Astrocyte (in vitro differentiated cells and primary cell): ENCODE measurements at regions not wholly inside any gene's neighbourhood (a gene's known extent, or its start where the extent isn't known, plus 50 kb on each side); places are given as distances from the start of the nearest gene placed in this dataset.

Source experiments
- EZH2 ChIP-seq: IDR thresholded peaks from 2 replicates; pipeline ENCODE4 v1.6.1; 2012; ENCODE audit warnings: mild to moderate bottlenecking, low read length, inconsistent platforms; ENCODE audit not compliant: insufficient read depth
- TF ChIP-seq, protein P1 (sequence below): IDR thresholded peaks from 2 replicates; pipeline ENCODE4 v1.5.1; 2011; ENCODE audit warnings: low read depth, mild to moderate bottlenecking, inconsistent platforms, low read length, moderate library complexity; ENCODE audit not compliant: insufficient read depth

DNA sequence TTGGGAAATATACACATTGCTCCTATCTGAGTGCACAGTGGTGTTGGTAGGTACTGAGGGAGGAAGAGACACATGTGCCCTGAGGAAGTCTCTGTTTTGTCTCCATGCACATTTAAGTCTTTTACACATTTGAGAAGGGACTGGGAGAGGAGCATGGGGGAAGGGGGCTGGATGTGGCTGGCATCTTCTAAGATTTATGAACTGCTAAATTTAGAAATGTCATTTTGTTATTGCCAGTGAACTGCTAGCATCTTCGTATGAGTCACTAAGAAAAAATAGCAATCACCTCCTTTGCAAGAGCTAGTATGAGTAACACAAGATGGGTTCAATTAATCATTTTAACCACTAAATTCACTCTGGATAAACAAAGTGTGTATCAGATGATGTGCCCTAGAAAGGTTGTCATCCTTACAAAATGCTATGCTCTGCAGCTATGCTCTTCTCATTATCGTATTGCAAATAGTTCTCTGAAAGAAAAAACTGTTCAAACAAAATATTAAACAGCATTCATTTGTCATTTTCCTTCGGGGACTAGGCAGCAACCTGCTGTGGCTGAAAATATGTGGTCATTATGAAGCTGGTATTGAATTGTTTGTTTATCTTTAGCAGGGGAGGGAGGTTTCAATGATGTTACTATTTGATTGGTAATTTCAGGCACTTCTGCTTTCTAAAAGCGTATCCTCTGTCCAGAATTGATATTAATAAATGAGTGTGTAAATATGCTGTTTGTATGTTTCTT, 236.5 kb downstream of the DMRTA1 start:
- TF ChIP-seq, protein P1, sequence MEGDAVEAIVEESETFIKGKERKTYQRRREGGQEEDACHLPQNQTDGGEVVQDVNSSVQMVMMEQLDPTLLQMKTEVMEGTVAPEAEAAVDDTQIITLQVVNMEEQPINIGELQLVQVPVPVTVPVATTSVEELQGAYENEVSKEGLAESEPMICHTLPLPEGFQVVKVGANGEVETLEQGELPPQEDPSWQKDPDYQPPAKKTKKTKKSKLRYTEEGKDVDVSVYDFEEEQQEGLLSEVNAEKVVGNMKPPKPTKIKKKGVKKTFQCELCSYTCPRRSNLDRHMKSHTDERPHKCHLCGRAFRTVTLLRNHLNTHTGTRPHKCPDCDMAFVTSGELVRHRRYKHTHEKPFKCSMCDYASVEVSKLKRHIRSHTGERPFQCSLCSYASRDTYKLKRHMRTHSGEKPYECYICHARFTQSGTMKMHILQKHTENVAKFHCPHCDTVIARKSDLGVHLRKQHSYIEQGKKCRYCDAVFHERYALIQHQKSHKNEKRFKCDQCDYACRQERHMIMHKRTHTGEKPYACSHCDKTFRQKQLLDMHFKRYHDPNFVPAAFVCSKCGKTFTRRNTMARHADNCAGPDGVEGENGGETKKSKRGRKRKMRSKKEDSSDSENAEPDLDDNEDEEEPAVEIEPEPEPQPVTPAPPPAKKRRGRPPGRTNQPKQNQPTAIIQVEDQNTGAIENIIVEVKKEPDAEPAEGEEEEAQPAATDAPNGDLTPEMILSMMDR: no peak
- no peak for TF ChIP-seq EZH2
